ENCODE measurements at regions not wholly inside any gene's neighbourhood (a gene's known extent, or its start where the extent isn't known, plus 50 kb on each side); places are given as distances from the start of the nearest gene placed in this dataset.
A peak's percentile ranks its signal among the peaks of the same experiment; 100 is the strongest.

- Mint-ChIP-seq H3K9me3 (ENCODE audit: low read depth) (no peaks in the 10 kb centered on the region), H3K4me1 (peaks cover 5% of the 10 kb centered on the region), H3K36me3 (no peaks in the 10 kb centered on the region), H3K27me3 (peaks cover 5% of the 10 kb centered on the region), H3K27ac (no peak overlapping the region), H3K4me3 (no peak overlapping the region)
- DNase-seq, result no peak
- CTCF ChIA-PET, result no interaction called here
- no peak for ATAC-seq
Observed at GRCh38 chr6:53446151-53446550, 97.4 kb upstream of the ELOVL5 start.

- Mint-ChIP-seq H3K36me3 (no peaks in the 10 kb centered on the region), H3K9me3 (ENCODE audit: low read depth) (no peaks in the 10 kb centered on the region), H3K4me1 (peaks cover 22% of the 10 kb centered on the region), H3K4me3 (no peak overlapping the region), H3K27me3 (peaks cover 3% of the 10 kb centered on the region), H3K27ac (no peak overlapping the region)
- CTCF ChIA-PET, result interaction anchor here (1.1 kb wide), 1 partner anchor 21 kb away, joined by 3 read pairs; no protein-coding TSS in a partner anchor
- ATAC-seq, result no peak
- DNase-seq, result no peak
Observed at GRCh38 chr6:53441761-53442160, 93.0 kb upstream of the ELOVL5 start.

- Mint-ChIP-seq H3K4me1 (peaks cover 22% of the 10 kb centered on the region), H3K27me3 (peaks cover 3% of the 10 kb centered on the region), H3K4me3 (no peak overlapping the region), H3K36me3 (no peaks in the 10 kb centered on the region), H3K9me3 (ENCODE audit: low read depth) (no peaks in the 10 kb centered on the region), H3K27ac (no peak overlapping the region)
- ATAC-seq (peak; percentile 85), DNase-seq (peak; percentile 43)
- CTCF ChIA-PET, result interaction anchor here (1.1 to 1.3 kb wide), 2 partner anchors 21 to 269 kb away, joined by 3 read pairs; no protein-coding TSS in a partner anchor
Observed at GRCh38 chr6:53441035-53441493, 92.3 kb upstream of the ELOVL5 start.

GRCh38 chr6:53440336-53440945 lies 91.7 kb upstream of the ELOVL5 start:
- Mint-ChIP-seq H3K36me3 (no peaks in the 10 kb centered on the region), H3K4me3 (no peak overlapping the region), H3K27me3 (peaks cover under 1% of the 10 kb centered on the region), H3K9me3 (ENCODE audit: low read depth) (no peaks in the 10 kb centered on the region), H3K27ac (no peak overlapping the region), H3K4me1 (peaks cover 22% of the 10 kb centered on the region)
- DNase-seq (no peak), ATAC-seq (no peak)
- CTCF ChIA-PET, result interaction anchor here (1.1 to 2.0 kb wide), 3 partner anchors 22 to 268 kb away, joined by 3 to 9 read pairs (median 3); no protein-coding TSS in a partner anchor

GRCh38 chr6:53439556-53439955 lies 90.8 kb upstream of the ELOVL5 start:
- Mint-ChIP-seq H3K27me3 (no peaks in the 10 kb centered on the region), H3K4me1 (peaks cover 22% of the 10 kb centered on the region), H3K9me3 (ENCODE audit: low read depth) (no peaks in the 10 kb centered on the region), H3K4me3 (no peak overlapping the region), H3K36me3 (no peaks in the 10 kb centered on the region), H3K27ac (no peak overlapping the region)
- CTCF ChIA-PET, result interaction anchor here (1.2 to 2.0 kb wide), 4 partner anchors 44 to 268 kb away, joined by 3 to 9 read pairs (median 4); no protein-coding TSS in a partner anchor
- ATAC-seq (no peak), DNase-seq (no peak)

GRCh38 chr6:53437557-53438202 lies 88.9 kb upstream of the ELOVL5 start:
- Mint-ChIP-seq H3K9me3 (ENCODE audit: low read depth) (no peaks in the 10 kb centered on the region), H3K36me3 (no peaks in the 10 kb centered on the region), H3K27ac (no peak overlapping the region), H3K27me3 (no peaks in the 10 kb centered on the region), H3K4me1 (peaks cover 22% of the 10 kb centered on the region), H3K4me3 (no peak overlapping the region)
- DNase-seq (no peak), ATAC-seq (peak; percentile 55)
- CTCF ChIA-PET, result interaction anchor here (0.7 to 2.6 kb wide), 4 partner anchors 10 to 266 kb away, joined by 3 to 5 read pairs (median 4); no protein-coding TSS in a partner anchor

GRCh38 chr6:53436526-53437303 lies 88.0 kb upstream of the ELOVL5 start:
- Mint-ChIP-seq H3K4me3 (no peak overlapping the region), H3K36me3 (no peaks in the 10 kb centered on the region), H3K9me3 (ENCODE audit: low read depth) (no peaks in the 10 kb centered on the region), H3K4me1 (peaks cover 22% of the 10 kb centered on the region), H3K27me3 (no peaks in the 10 kb centered on the region), H3K27ac (no peak overlapping the region)
- CTCF ChIA-PET, result interaction anchor here (0.5 to 2.6 kb wide), 7 partner anchors 9 to 818 kb away, joined by 3 to 5 read pairs (median 3); no protein-coding TSS in a partner anchor
- no peak for DNase-seq
- no peak for ATAC-seq

- CTCF ChIA-PET, result interaction anchor here (1.2 to 1.4 kb wide), 3 partner anchors 9 to 50 kb away, joined by 5 to 6 read pairs (median 5); no protein-coding TSS in a partner anchor
- DNase-seq, result no peak
- H3K4me3 Mint-ChIP-seq, result no peak overlapping the region
- no peak for ATAC-seq
- H3K4me1 Mint-ChIP-seq, result peaks cover 17% of the 10 kb centered on the region
- H3K27me3 Mint-ChIP-seq, result no peaks in the 10 kb centered on the region
- H3K36me3 Mint-ChIP-seq, result no peaks in the 10 kb centered on the region
- H3K27ac Mint-ChIP-seq, result no peak overlapping the region
- H3K9me3 Mint-ChIP-seq (ENCODE audit: low read depth), result no peaks in the 10 kb centered on the region
Observed at GRCh38 chr6:53433951-53434285, 85.2 kb upstream of the ELOVL5 start.

- no peak overlapping the region for H3K27ac Mint-ChIP-seq
- H3K4me1 Mint-ChIP-seq, result peaks cover 18% of the 10 kb centered on the region
- DNase-seq (no peak), ATAC-seq (no peak)
- no peaks in the 10 kb centered on the region for H3K27me3 Mint-ChIP-seq
- H3K9me3 Mint-ChIP-seq (ENCODE audit: low read depth), result no peaks in the 10 kb centered on the region
- no peaks in the 10 kb centered on the region for H3K36me3 Mint-ChIP-seq
- no peak overlapping the region for H3K4me3 Mint-ChIP-seq
- CTCF ChIA-PET, result interaction anchor here (1.2 to 1.4 kb wide), 3 partner anchors 9 to 51 kb away, joined by 5 to 6 read pairs (median 5); no protein-coding TSS in a partner anchor
Observed at GRCh38 chr6:53433261-53433950, 84.7 kb upstream of the ELOVL5 start.

- Mint-ChIP-seq H3K27ac (no peak overlapping the region), H3K9me3 (ENCODE audit: low read depth) (no peaks in the 10 kb centered on the region), H3K4me1 (peaks cover 20% of the 10 kb centered on the region), H3K36me3 (no peaks in the 10 kb centered on the region), H3K4me3 (no peak overlapping the region), H3K27me3 (peaks cover under 1% of the 10 kb centered on the region)
- ATAC-seq, result no peak
- CTCF ChIA-PET, result interaction anchor here (1.2 kb wide), 1 partner anchor 21 kb away, joined by 5 read pairs; no protein-coding TSS in a partner anchor
- no peak for DNase-seq
Observed at GRCh38 chr6:53432318-53433161, 83.8 kb upstream of the ELOVL5 start.

GRCh38 chr6:53431704-53432103 lies 83.0 kb upstream of the ELOVL5 start:
- Mint-ChIP-seq H3K4me3 (no peak overlapping the region), H3K4me1 (peaks cover 19% of the 10 kb centered on the region), H3K27ac (no peak overlapping the region), H3K9me3 (ENCODE audit: low read depth) (no peaks in the 10 kb centered on the region), H3K36me3 (no peaks in the 10 kb centered on the region), H3K27me3 (peaks cover 2% of the 10 kb centered on the region)
- no peak for DNase-seq
- no peak for ATAC-seq
- CTCF ChIA-PET, result no interaction called here

GRCh38 chr6:53429401-53429800 lies 80.7 kb upstream of the ELOVL5 start:
- no peaks in the 10 kb centered on the region for H3K9me3 Mint-ChIP-seq (ENCODE audit: low read depth)
- H3K36me3 Mint-ChIP-seq, result no peaks in the 10 kb centered on the region
- ATAC-seq (no peak), DNase-seq (no peak)
- H3K4me1 Mint-ChIP-seq, result peaks cover 23% of the 10 kb centered on the region
- H3K27ac Mint-ChIP-seq, result peak overlapping the region; percentile 13
- no peak overlapping the region for H3K4me3 Mint-ChIP-seq
- CTCF ChIA-PET, result interaction anchor here (1.3 to 1.7 kb wide), 3 partner anchors 12 to 55 kb away, joined by 3 to 7 read pairs (median 5); no protein-coding TSS in a partner anchor
- peaks cover 9% of the 10 kb centered on the region for H3K27me3 Mint-ChIP-seq

Measured in activated CD8-positive, alpha-beta memory T cell treated with anti-CD3 and anti-CD28 coated beads, Interleukin-2, amount 10 ng/mL, durations not matched to agents 7 days and 5 days (primary cell).